Activated gamma-delta T cell treated with anti-CD3 and anti-CD28 coated beads, Interleukin-2, amount 50 U/mL, for 16 hours (primary cell): ENCODE measurements at regions not wholly inside any gene's neighbourhood (a gene's known extent, or its start where the extent isn't known, plus 50 kb on each side); places are given as distances from the start of the nearest gene placed in this dataset.

ENCODE experiments used
- DNase-seq: peaks from one replicate; pipeline ENCODE4 v3.0.0-alpha.2; 2020; ENCODE audit warnings: low read depth

DNA sequence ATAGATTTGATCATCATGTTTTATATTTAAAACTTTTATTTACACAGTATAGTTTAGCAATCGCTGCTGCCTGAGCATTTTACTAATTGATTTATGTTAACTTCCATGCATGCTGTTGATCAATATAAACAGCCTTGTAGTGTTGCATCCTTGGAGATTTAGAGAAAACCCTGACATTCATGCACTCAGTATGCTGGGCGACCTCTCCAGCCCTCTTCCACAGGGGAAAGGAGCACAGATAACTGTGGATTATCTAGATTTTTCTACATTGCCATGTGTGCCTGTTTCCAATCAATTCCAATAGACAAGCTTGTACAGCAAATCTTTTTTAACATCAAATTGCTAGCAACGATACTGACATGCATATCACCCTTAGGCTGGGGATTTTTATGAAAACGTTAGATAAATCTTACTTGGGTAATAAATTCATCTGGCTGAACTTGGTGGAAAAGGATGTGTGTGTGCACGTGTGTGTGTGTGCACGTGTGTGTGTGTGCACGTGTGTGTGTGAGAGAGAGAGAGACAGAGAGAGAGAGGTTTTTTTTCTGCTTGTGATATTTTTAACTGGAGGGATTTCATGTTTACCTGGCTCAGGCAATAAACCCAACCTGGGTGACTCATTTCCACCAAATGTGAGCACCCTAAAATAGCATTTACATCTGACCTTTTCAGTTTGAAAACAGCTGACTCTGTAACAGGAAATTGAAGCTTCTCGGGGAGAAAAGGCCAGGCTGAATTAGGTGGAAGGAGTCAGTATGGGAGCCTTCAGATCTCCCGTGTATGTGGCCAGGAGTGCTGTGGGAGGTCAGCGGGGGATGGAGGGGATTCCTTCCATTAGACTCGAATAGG is 339.8 kb downstream of the PRDM2 start:
- no peak for DNase-seq

DNA sequence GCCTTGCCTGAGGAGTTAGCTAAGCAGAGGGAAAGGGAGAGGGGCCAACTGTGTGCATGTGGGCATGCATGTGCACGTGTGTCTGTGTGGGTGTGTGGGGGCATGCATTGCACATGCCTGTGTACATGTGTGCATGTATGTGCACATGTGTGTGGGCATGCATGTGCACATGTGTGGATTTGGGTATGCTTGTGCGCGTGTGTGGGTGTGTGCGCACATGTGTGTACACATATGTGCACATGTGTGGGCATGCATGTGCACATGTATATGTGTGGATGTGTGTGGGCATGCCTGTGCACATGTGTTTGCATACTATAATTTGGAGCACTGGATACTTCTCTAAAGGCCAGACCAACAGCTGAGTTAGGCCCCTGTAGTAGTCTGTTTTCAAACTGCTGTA is 350.0 kb downstream of the PRDM2 start:
- no peak for DNase-seq

DNA sequence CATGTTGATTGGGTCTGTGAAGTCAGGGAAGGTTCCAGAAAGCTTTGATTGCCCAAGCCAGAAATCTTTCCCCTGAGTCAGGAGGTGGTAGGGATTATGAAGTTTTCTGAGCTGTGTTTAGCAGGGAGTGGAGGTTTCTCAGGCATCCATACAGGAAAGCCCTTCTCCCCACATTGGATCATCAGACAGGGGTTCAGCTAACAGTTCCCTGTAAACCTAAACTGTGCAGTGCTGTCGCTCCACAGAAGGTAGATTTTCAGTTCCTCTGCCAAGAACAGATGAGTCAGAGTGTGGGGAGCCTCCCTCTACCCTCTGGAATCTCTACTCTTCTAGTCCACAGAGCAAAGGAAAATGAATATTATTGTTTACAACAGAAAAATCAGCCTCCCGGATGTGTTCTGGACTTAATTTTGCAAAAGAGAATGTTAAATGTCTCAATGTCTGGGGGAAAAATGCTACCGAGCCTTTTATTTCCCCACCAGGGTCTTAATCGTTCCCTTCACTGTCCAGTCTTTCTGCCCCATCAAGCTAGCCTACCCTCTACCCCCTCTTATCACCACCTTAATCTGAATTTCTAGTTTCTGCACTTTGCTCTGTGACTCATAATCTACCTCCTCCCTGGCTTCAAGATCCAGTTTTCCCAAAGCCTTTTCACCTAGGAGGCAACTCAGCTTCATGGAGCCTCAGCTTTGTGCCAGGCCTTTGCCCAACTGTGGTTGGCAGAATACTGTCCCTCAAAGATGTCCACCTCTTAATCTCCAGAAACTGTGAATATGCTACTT is 355.6 kb downstream of the PRDM2 start:
- no peak for DNase-seq

DNA sequence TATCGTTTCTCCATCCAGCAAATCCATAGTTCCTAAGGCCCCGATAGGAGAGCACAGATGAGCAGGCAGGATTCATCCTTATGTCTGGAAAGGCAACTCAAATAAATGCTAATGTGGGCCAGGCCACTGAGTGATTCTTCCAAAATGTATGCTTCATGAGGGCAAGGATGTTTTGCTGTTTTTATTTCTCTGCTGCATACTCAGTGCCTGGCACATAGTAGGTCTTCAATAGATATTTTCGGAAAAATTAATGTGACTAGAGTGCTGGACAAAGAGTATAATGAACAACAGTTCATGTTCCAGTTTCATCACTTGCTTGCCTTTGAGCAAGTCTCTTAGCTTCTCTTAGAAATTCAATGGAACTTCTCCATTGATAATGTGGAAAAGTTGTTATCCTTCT is 357.7 kb downstream of the PRDM2 start:
- DNase-seq: no peak

DNA sequence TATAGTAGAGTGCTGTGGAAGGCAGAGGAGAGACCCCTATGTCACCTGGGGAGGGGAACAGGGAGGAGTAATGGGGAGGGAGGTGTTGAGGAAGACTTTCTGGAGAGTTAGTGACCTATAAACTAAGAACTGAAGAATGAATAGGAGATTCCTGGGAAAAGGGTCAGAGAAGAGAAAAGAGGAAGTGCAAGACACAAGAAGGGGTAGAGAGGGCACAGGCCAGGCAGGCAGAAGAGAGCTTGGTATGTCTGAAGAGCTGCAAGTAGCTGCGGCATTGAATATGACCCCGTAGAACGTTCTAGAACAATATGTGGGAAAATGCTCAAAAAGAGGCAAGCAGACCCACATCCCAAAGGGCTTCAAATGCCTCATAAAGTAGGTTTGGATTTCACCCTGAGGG is 361.2 kb downstream of the PRDM2 start:
- DNase-seq: no peak

DNA sequence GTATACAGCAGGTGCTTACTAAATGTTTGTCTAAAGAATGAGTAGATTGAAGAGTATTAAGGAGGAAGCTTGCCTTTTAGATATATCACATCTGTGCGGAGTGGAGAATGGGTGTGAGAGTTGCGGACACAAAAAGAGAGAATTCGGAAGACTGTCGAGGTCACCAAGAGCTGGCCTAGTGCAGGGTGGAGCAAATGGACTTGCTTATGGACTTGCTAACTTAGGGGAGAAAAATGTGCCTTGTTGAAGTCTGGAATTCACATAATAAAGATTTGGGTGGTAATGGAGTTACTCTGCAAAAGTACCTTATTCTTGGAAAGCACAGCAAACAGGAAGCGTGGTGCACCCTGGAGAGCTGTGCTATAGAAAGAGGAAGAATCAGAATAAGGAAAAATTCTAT is 361.7 kb downstream of the PRDM2 start:
- DNase-seq: no peak

DNA sequence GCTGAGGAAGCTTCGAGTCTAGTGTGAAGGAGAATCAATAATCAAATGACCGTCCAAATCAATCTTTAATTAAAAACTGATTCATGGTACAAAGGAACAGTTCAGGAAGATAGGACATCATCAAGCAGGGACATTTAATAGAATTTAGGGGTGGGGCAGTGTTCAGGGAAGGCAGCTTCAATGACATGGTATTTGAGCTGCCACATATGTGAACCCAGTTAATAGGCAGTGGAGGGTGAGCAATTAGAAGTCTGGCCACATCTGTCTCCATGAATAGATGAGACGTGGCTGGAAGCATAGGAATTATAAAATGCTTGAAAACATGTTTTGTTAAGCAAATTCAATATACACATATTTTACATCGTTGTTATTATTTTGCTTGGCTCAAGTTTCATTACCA is 362.7 kb downstream of the PRDM2 start:
- DNase-seq: no peak

DNA sequence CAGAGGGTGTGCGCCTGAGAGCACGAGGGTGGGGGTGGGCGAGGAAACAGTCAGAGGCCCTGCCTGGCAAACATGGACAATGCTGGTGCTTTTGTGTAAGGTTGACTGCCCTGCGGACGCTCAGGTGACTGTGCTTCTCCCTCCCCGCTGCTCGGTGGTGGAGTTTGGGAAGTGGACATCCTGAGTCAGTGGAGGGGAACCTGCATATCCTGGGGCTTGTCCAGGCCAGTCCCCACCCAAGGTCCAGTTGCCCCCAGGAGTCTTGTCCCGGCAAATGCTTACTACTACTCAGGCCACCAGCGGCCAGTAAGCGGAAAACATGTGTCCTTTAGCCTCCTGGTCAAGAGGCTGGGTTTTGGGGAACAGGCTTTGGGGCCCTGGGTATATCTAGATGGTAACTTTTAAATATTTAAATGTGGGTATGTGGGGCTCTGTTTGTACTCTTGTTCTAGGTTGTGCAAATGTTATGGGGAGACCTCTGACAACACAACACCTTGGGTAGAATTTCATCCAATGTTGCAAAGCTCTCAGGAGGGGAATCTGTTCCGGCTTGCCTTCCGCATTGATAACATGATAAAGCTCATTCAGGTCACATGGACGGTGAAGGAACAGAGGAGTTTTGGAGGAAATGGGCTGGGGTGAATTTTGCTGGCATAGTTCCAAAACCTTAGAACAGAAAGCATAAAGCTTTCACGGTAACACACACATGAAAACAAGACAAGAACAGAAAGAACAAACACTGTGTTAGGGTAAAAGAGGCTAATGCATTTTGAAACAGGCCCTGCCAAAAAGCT is 364.9 kb downstream of the PRDM2 start:
- DNase-seq: no peak

DNA sequence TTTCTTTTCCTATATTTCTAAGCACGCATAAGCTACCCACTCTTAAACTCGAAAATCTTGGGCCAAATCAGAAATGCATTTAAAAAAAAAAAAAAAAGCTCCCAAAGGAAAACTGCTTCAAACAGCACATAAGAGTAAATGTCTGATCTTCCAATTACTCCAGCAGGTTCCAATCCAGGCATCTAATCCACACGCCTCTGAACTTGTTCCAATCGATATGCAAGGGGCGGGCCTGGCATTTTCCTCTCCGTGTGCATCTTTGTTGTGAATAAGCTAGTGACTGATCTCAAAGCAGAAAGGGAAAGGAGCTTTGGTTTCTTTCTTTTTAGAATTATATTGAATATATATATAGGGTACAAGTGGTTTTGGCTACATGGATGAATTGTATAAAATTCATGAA is 365.5 kb downstream of the PRDM2 start:
- no peak for DNase-seq

DNA sequence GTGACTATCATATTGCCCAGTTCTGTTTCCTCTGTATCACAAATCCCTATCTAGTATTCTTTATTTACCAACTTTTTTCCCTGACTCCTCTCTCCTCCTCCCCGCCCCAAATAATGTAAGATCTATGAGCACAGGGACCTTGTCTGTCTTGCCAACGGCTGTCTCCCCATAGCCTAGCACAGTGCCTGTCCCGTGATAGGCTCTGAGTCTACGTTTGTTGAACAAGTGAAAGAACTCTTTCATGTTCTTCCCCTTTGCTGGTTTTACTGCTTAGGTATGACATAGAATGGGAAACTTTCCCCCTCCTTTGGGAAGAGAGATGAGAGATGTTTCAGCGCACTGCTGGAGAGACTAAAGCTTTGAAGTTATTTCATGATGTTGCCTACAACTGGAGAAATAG is 367.0 kb downstream of the PRDM2 start:
- DNase-seq: no peak

DNA sequence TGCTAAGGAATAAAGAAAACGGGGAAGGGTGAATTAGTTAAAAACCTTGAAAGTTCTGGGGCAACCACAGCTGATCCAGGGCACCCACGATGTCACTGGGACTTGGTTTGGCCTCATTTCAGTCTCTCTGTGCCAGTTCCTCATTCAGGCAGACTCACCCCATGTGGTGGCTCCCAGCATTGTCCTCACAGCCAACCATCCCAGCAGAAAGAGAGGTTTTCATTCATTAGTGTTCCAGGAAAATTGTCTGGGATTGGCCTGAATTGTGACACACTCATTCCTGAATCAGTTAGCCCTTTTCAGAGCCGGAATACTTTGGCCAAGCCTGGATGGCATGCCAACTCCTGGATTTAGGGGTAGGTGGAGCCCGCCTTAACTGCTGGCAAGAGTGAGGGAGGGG is 367.7 kb downstream of the PRDM2 start:
- no peak for DNase-seq

DNA sequence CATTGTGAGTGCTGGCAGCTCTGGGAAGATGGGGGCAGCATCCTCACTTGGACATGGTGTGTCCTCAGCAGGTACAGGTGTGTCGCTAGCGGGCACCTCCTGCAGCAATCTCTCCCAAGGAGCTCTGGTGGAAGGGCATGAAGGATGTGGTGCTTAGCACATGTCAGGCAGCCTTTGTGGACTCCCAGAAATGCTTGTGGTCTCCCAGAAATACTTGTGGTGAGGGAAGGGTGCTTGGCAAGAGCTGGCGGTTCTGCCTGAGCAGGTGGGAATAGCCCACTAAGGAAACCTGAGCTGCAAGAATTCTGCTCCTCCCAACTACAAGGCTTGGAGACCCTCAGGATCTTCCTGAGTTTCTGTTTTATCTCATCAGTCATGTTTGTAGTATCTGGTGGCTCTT is 371.6 kb downstream of the PRDM2 start:
- DNase-seq: no peak

DNA sequence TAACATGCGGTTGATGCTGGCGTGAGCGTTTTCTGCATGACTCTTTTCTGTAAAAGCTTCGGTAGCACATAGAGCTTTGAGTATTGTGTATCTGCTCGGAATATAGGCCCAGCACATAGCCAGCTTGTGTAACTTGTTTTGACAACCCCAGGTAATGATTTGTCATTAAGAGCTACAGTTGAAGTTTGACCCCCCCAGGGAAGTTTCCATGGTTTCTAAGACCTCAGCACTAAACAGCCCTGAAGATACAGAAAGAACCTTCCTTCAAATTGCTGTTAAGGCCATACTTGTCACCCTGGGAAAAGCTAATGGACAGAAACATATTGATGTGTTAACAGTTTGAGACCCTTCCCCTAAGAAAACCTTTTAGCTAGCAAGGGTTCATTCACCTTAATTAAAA is 380.7 kb downstream of the PRDM2 start:
- no peak for DNase-seq

DNA sequence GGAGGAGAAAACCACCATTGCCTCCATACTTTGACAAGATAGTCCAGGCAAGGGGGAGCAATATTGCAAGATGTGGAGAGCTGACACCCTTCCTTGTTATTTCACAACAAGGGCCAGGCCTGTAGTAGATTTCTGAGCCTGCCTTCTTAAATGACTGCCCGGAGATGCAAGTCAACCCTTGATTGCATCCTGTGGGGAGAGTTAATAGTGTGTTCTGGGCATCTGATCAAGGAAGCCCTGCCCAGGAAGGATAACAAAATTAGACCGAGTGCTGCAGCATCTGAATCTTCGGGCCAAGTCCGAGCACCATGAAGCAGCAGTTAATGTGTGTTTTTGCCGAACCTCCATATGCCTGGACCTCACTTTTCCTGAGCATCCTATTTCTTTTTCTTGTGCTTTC is 382.3 kb downstream of the PRDM2 start:
- no peak for DNase-seq

DNA sequence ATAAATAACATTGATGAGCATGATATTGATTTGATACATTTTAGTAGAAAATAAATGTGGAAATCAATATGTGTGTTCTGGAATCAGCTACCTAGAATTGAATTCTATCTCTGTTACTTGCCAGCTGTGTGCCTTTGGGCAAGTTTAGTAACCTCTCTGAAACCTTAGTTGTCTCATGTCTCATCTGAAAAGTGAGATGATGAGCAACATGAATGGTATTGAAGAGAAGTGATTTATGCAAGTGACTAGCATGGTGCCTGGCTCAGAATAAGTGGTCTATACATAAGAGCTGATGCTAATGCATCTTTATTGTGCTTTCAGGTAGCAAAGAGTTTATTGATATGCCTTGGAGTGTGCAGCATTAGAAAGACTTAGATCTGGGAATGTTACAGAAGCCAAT is 383.3 kb downstream of the PRDM2 start:
- no peak for DNase-seq

DNA sequence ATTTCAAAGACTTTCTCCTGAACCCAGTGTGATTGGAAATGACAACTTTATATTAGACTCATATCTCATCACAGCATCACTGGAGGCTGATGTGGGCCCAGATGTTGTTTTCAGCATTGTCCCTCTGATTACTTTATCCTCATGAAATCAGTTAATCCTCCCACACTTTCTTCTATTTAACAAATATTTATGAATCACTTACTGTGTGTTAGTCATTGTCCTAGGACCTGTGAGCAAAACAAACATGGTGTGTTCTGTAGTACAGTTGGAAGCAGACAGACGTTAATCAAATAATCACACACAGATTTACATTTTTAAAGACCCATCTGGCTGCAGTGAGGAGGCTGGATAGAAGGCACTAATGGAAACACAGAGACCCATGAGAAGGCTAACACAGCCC is 383.7 kb downstream of the PRDM2 start:
- no peak for DNase-seq

DNA sequence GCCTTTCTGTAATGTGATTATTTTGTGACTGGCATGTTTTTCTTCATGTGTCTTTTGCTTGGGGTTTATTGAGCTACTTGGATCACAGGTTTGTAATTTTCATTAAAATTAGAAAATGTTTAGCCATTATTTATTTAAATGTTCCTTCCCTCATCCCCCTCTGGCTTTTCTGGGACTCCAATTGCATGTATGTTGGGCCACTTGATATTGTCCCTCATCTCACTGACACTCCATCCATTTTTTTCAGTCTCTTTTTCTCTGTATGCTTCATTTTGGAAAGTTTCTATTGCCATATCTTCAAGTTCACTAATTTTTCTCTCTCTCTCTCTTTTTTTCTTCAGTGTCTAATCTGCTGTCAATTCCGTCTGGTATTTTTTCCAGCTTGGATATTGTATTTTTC is 390.1 kb downstream of the PRDM2 start:
- DNase-seq: no peak

DNA sequence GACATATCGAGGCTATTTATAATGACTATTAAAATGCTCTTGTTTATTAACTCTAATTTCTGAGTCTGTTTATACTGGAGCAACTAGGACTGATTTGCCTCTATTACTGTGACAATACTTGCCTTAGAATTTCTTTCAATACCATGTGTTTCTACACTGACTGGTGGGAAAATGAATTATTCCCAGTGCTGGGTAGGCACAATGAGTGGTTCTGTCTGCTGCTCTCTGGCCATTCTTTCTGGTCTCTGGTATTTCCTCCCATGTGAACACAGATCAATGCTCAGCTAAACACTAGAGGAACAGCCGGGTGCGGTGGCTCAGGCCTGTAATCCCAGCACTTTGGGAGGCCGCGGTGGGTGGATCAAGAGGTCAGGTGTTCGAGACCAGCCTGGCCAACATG is 390.5 kb downstream of the PRDM2 start:
- DNase-seq: no peak

DNA sequence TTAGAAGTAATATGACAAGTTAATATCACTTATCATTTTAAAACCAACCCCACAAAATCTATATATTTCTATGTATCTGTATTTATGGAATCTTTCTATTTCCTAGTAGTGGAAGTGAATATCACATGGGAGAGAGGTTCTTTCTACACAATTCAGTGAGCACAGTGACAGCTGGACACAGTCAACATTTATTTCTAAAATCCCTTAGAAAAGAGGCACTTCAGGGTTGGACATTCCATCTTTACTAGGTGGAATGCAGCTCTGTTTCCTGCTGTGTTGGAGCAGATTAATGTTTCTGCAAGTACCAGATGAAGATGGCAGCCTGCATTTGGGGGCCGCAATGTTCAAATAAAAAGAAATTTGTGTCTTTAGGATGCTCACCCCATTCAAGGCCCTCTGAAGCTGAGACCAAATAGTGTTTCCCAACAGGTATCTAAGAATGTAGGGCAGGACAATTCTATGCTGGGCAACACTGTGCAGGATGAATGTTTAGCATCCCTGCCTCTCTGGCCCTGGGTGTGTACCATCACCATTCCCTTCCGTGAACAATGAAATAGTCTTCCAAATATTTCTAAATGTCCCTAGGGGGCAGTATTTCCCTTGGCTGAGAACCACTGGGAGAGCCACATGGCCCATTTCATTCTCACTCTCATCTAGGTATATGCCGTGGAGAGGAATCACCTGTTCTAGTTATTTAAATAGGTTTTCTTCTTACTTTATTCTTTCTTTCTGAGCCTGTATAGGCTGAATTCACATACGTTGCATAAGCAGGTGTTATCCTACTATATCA is 394.8 kb downstream of the PRDM2 start:
- DNase-seq: no peak

DNA sequence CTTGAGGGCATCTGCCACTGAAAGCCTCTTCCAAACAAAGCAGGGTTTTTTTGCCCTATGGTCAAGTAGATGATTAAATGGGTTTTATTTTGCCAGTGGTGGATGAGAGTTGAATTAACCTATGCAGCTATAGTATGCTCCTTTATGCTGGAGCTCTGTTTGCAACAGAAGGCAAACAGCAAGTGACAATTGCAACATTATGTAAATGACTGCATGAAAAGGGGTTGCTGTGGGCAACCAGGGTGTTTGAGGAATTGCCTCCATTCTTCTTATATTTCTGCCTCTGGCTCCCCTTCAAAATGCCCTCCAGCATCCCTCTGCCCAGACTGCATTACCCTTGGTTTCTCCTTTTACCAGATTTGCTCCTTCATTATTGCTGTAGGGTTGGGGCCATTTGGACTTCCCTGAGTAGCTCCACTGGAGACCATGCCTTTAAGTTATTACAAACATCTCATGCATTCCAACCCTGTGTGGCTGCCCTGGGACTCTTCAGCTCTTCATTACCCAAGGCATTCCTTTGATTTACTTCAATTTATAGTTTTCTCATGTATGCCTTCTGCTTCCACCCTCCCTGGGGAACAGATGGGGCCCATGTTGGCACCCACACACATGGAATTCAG is 398.4 kb downstream of the PRDM2 start:
- DNase-seq: no peak

DNA sequence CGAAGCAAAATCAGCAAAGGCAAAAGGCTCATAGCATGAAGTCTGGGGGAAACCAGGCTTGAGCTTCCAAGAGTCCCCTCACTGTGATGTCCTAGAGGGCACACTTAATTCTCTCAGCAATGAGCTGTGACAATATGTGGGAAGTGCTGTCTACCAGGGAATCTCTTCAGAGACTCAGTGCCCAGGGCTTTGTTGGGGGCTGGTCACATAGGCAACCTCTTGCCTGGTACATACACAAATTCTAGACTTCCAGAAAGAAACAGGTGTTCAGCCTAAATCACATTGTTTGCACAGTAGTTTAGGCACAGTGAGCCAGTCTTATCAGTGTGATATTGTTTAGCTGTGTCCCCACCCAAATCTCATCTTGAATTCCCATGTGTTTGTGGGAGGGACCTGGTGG is 400.5 kb downstream of the PRDM2 start:
- no peak for DNase-seq

DNA sequence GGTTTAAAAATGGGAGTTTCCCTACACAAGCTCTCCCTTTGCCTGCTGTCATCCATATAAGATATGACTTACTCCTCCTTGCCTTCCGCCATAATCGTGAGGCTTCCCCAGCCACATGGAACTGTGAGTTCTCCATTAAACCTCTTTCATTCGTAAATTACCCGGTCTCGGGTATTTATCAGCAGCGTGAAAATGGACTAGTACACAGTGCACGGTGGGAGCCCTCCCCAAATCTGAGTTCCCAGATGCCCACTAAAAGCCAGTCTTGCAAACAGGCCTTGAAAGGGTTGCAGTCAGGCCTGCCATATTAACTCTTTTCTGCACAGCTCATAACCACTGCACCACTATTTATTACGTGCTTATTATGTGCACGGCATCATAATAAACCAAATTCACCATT is 400.9 kb downstream of the PRDM2 start:
- no peak for DNase-seq
